AG09309 (cell line): ENCODE measurements at regions not wholly inside any gene's neighbourhood (a gene's known extent, or its start where the extent isn't known, plus 50 kb on each side); places are given as distances from the start of the nearest gene placed in this dataset.

Experiments
- DNase-seq: peaks from one replicate; pipeline ENCODE4 v3.0.0-alpha.2; 2010; ENCODE audit warnings: low read depth
- H3K4me3 ChIP-seq: 2 replicates; pipeline ENCODE4 v1.5.1; 2011; ENCODE audit warnings: mild to moderate bottlenecking, low read depth, low read length, moderate library complexity; ENCODE audit not compliant: control insufficient read depth
- TF ChIP-seq, protein P1 (sequence below): IDR thresholded peaks from 2 replicates; pipeline ENCODE4 v1.5.1; 2011; ENCODE audit warnings: mild to moderate bottlenecking, low read depth, low read length, inconsistent platforms; ENCODE audit not compliant: insufficient read depth, control insufficient read depth; ENCODE audit errors: missing control alignments

- DNase-seq, result no peak
- TF ChIP-seq, protein P1, sequence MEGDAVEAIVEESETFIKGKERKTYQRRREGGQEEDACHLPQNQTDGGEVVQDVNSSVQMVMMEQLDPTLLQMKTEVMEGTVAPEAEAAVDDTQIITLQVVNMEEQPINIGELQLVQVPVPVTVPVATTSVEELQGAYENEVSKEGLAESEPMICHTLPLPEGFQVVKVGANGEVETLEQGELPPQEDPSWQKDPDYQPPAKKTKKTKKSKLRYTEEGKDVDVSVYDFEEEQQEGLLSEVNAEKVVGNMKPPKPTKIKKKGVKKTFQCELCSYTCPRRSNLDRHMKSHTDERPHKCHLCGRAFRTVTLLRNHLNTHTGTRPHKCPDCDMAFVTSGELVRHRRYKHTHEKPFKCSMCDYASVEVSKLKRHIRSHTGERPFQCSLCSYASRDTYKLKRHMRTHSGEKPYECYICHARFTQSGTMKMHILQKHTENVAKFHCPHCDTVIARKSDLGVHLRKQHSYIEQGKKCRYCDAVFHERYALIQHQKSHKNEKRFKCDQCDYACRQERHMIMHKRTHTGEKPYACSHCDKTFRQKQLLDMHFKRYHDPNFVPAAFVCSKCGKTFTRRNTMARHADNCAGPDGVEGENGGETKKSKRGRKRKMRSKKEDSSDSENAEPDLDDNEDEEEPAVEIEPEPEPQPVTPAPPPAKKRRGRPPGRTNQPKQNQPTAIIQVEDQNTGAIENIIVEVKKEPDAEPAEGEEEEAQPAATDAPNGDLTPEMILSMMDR, result no peak
- H3K4me3 ChIP-seq, result no peak overlapping the region
These were observed 52.5 kb upstream of the E2F3 start for GRCh38 chr6:20349225-20349624.

DNA sequence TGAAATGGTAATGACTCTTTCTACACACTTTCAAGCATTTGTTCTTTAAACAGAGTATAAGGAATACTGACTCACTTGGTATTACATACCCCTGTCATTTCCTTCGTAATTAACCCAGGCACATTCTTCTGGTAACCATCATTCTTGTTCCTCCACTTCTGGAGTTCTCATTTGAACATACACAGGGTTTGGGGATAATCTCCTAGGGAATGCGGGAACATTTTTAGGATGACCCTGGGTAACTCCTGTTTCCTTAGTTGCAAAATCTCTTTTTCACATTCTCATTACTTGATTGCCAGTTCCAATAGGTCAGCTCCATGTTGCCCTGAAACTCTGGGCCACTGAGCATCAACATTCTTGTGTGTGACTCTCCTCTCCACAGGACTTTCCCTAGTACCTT is 51.5 kb upstream of the E2F3 start:
- no peak overlapping the region for H3K4me3 ChIP-seq
- DNase-seq, result no peak
- TF ChIP-seq, protein P1, result no peak

DNA sequence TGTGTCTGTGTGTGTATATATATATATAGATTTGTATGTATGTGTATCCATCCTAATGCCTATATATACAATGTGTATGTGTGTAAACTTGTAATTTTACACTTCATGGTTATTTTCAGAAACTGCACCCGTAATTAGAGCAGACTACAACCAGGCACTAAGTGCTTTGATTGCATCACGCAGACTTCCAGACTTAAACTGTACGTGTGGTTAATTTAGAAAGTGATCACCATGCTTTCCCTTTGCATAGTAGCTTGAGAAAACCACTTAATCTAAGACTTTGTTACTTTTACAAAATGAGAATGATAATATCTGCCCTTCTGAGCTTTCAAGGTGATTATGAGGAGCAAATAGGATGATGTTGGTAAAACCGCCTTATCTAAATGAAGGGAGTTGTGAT is 50.1 kb upstream of the E2F3 start:
- no peak for DNase-seq
- TF ChIP-seq, protein P1, result no peak

More for the DNA sequence above, 50.1 kb upstream of the E2F3 start:
- H3K4me3 ChIP-seq, result no peak overlapping the region
